ENCODE measurements at regions not wholly inside any gene's neighbourhood (a gene's known extent, or its start where the extent isn't known, plus 50 kb on each side); places are given as distances from the start of the nearest gene placed in this dataset.

DNA sequence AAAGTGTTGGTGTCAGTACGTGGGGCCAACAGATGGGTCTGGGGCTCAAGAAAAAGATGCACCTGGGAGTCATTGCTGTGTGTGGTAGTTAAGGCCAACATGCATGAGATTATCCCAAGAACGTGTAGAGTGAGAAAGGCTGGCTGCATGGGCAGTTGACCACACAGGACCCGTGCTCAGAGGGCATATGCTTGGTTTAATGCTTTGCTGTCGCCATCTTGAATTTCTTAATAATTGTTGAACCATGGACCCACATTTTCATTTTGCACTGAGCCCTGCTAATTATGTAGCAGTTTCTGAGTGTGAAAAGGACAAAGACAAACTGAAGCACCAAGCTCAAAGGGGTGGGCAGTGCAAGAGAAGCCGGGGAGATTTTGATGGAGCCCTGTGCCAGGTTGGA, 148.1 kb downstream of the CYP26B1 start:
- no peak for TF ChIP-seq POLR2AphosphoS5 (IDR thresholded peaks at IDR 0.05)
- TF ChIP-seq, protein P1, sequence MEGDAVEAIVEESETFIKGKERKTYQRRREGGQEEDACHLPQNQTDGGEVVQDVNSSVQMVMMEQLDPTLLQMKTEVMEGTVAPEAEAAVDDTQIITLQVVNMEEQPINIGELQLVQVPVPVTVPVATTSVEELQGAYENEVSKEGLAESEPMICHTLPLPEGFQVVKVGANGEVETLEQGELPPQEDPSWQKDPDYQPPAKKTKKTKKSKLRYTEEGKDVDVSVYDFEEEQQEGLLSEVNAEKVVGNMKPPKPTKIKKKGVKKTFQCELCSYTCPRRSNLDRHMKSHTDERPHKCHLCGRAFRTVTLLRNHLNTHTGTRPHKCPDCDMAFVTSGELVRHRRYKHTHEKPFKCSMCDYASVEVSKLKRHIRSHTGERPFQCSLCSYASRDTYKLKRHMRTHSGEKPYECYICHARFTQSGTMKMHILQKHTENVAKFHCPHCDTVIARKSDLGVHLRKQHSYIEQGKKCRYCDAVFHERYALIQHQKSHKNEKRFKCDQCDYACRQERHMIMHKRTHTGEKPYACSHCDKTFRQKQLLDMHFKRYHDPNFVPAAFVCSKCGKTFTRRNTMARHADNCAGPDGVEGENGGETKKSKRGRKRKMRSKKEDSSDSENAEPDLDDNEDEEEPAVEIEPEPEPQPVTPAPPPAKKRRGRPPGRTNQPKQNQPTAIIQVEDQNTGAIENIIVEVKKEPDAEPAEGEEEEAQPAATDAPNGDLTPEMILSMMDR (IDR thresholded peaks at IDR 0.05): no peak
- TF ChIP-seq POLR2A (IDR thresholded peaks at IDR 0.05): no peak
- no peak for TF ChIP-seq EP300 (IDR thresholded peaks at IDR 0.05)

Measured in stomach (tissue), 4 donors.